Lower leg skin (tissue), 4 donors: ENCODE measurements at regions not wholly inside any gene's neighbourhood (a gene's known extent, or its start where the extent isn't known, plus 50 kb on each side); places are given as distances from the start of the nearest gene placed in this dataset.

ENCODE experiments used
- DNase-seq, 2 donors: peaks; one replicate each; pipeline ENCODE4 v3.0.0-alpha.2; 2019; ENCODE audit warnings: low spot score in 2 of 2
- H3K4me3 ChIP-seq: fragments of 200-600 bp; sonication (generic); 2 replicates; pipeline ENCODE4 v1.5.1; 2017; ENCODE audit warnings: mild to moderate bottlenecking, low read depth; ENCODE audit not compliant: poor library complexity, severe bottlenecking
- CTCF ChIP-seq, 3 donors: fragments of 450-650 bp; IDR thresholded peaks; one replicate each; pipeline ENCODE4 v1.5.1; 2016; ENCODE audit warnings: antibody characterized with exemption in 3 of 3, mild to moderate bottlenecking in 3 of 3, moderate library complexity in 2 of 3
- POLR2A ChIP-seq, 2 donors: fragments of 450-650 bp; IDR thresholded peaks; one replicate each; pipeline ENCODE4 v1.6.1; 2016 to 2017; ENCODE audit warnings: antibody characterized with exemption in 2 of 2, mild to moderate bottlenecking in 1 of 2, moderate library complexity in 1 of 2
- WGBS, 2 donors: methylation state at CpG; one replicate each; pipeline ENCODE4 v1.1.5; 2018; 5-methylcytosine and 5-hydroxymethylcytosine counted together
- intact Hi-C: fragments of 100-400 bp; cut with DNase I; formaldehyde crosslinking; loops from one replicate; pipeline ENCODE4 v1.15.0; 2023; ENCODE audit warnings: low total_unique reads

- intact Hi-C loops = loop anchor here (5.0 kb wide), 1 partner anchor 51 kb away; no protein-coding TSS in a partner anchor
- no peak overlapping the region for H3K4me3 ChIP-seq
- TF ChIP-seq POLR2A (IDR thresholded peaks at IDR 0.05) = no peak
- 35 to 55% methylated on average over 5 of the region's 5 CpGs for WGBS, 2 donors
- DNase-seq = peak; percentile 74 to 91
Observed at GRCh38 chr6:138036111-138036510, 71.1 kb downstream of the PERP start.

- no peak for DNase-seq
- WGBS, 2 donors = 79 to 83% methylated on average over 4 of the region's 4 CpGs
- TF ChIP-seq CTCF (IDR thresholded peaks at IDR 0.05) (no peak), POLR2A (IDR thresholded peaks at IDR 0.05) (no peak)
- no peak overlapping the region for H3K4me3 ChIP-seq
- intact Hi-C loops = loop anchor here (5.0 kb wide), 1 partner anchor 50 kb away; no protein-coding TSS in a partner anchor
Observed at GRCh38 chr6:138037009-138037504, 70.2 kb downstream of the PERP start.

DNA sequence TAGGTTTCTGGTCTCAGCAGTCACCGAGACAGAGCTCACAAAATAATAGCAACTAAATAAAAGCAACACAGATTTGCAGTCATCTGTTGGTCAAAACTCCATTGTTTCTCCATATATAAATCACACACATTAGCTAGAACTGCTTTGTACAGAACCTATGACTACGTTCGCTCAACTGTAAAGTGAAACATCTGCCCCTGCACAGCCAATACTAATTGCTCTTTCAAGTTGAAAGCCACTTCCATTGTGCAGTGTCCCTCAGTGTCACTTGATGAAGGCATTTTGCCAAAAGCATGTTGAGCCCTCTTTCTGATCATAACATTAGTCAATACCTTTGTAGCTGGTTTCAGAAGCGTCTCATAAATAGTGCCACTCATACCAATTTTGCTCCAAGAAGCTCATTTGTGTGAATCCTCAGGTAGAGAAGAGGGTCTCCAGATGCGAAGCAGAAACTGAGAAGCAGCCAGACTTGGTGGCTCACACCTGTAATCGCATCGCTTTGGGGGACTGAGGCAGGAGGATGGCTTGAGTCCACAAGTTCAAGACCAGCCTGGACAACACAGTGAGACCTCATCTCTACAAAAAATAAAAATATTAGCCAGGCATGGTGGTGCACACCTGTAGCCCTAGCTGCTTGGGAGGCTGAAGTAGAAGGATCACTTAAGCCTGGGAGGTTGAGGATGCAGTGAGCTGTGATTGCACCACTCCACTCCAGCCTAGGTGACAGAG, 68.9 kb downstream of the PERP start:
- intact Hi-C loops = loop anchor here (5.0 kb wide), 1 partner anchor 49 kb away; no protein-coding TSS in a partner anchor
- DNase-seq = no peak
- TF ChIP-seq CTCF (IDR thresholded peaks at IDR 0.05) (no peak), POLR2A (IDR thresholded peaks at IDR 0.05) (no peak)
- 96% methylated on average over 7 of the region's 7 CpGs for WGBS, 2 donors
- no peak overlapping the region for H3K4me3 ChIP-seq
